Neural progenitor cell (in vitro differentiated cells): ENCODE measurements at regions not wholly inside any gene's neighbourhood (a gene's known extent, or its start where the extent isn't known, plus 50 kb on each side); places are given as distances from the start of the nearest gene placed in this dataset.

Experiments
- DNase-seq: peaks from one replicate; pipeline ENCODE4 v3.0.0-alpha.2; 2016; ENCODE audit warnings: low spot score
- H2AFZ ChIP-seq: fragments of 200-600 bp; sonication (generic); replicated peaks from 2 replicates; pipeline ENCODE4 v1.6.1; 2016; ENCODE audit warnings: antibody characterized with exemption
- H3F3A ChIP-seq: fragments of 200-600 bp; sonication (generic); 2 replicates; pipeline ENCODE4 v1.6.1; 2016; ENCODE audit warnings: antibody characterized with exemption, low read depth
- H3K27ac ChIP-seq: fragments of 200-600 bp; sonication (generic); 2 replicates; pipeline ENCODE4 v1.5.1; 2016; ENCODE audit warnings: mild to moderate bottlenecking
- H3K27me3 ChIP-seq: fragments of 200-600 bp; sonication (generic); 2 replicates; pipeline ENCODE4 v1.6.1; 2016; ENCODE audit warnings: mild to moderate bottlenecking, moderate library complexity
- H3K36me3 ChIP-seq: fragments of 200-600 bp; sonication (generic); 2 replicates; pipeline ENCODE4 v1.5.1; 2016
- H3K4me1 ChIP-seq: fragments of 200-600 bp; sonication (generic); 2 replicates; pipeline ENCODE4 v1.6.1; 2016; ENCODE audit warnings: mixed run types
- H3K4me2 ChIP-seq: fragments of 200-600 bp; sonication (generic); 2 replicates; pipeline ENCODE4 v1.6.1; 2016
- H3K4me3 ChIP-seq: fragments of 200-600 bp; sonication (generic); 2 replicates; pipeline ENCODE4 v1.5.1; 2016
- H3K79me2 ChIP-seq: fragments of 200-600 bp; sonication (generic); 2 replicates; pipeline ENCODE4 v1.6.1; 2016; ENCODE audit warnings: low read depth
- H3K9ac ChIP-seq: fragments of 200-600 bp; sonication (generic); 2 replicates; pipeline ENCODE4 v1.6.1; 2016
- H3K9me3 ChIP-seq: fragments of 200-600 bp; sonication (generic); 2 replicates; pipeline ENCODE4 v1.5.1; 2016; ENCODE audit warnings: low read depth
- H4K20me1 ChIP-seq: fragments of 200-600 bp; sonication (generic); 2 replicates; pipeline ENCODE4 v1.6.1; 2016; ENCODE audit warnings: low read depth
- H3K27ac Mint-ChIP-seq: 3 replicates; pipeline ENCODE4 v1.8.0; 2021; ENCODE audit warnings: mixed read lengths
- H3K27me3 Mint-ChIP-seq: 2 replicates; pipeline ENCODE4 v1.8.0; 2022; ENCODE audit warnings: low read depth, mild to moderate bottlenecking, inconsistent platforms, moderate library complexity, mixed read lengths; ENCODE audit not compliant: insufficient read depth
- H3K36me3 Mint-ChIP-seq: 3 replicates; pipeline ENCODE4 v1.8.0; 2021; ENCODE audit warnings: mixed read lengths
- H3K4me1 Mint-ChIP-seq: 3 replicates; pipeline ENCODE4 v1.8.0; 2021; ENCODE audit warnings: mixed read lengths
- H3K4me3 Mint-ChIP-seq: 3 replicates; pipeline ENCODE4 v1.8.0; 2021; ENCODE audit warnings: mild to moderate bottlenecking, moderate library complexity, mixed read lengths
- H3K9me3 Mint-ChIP-seq: 3 replicates; pipeline ENCODE4 v1.8.0; 2020; ENCODE audit warnings: mixed read lengths
- EZH2 ChIP-seq: fragments of 200-600 bp; sonication (generic); IDR thresholded peaks from 2 replicates; pipeline ENCODE4 v1.6.1; 2017; ENCODE audit warnings: antibody characterized with exemption, mild to moderate bottlenecking, moderate library complexity
- EZH2phosphoT487 ChIP-seq: fragments of 200-600 bp; sonication (generic); IDR thresholded peaks from 2 replicates; pipeline ENCODE4 v1.6.1; 2017; ENCODE audit warnings: antibody characterized with exemption
- TF ChIP-seq, protein P1 (sequence below): fragments of 200-600 bp; sonication (generic); IDR thresholded peaks from 2 replicates; pipeline ENCODE4 v1.5.1; 2017; ENCODE audit warnings: antibody characterized with exemption, mild to moderate bottlenecking

DNA sequence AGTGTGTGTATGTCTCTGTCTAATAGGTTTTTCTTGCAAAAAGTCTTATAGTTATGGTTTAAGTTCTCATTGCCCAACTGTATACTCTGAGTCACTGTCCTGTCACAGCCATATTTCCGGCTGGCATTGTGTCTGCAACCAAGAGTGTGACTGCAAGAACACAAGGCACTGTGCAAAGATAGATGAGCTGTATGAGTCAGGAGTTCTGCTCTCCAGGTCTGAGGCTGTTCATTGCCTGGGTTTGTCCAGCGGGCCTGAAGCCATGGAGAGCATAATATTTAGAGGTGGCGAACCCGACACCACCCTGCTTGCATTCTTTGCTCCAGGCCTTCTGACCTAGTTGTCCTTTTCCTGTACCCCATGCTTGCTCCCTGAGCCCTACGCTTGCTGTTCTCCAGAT, 50.9 kb upstream of the CNIH3 start:
- Histone ChIP-seq H3K27me3 (no peaks in the 10 kb centered on the region), H3K9ac (no peak overlapping the region), H2AFZ (no peak overlapping the region), H3K79me2 (no peaks in the 10 kb centered on the region), H3K4me3 (no peak overlapping the region), H3F3A (no peaks in the 10 kb centered on the region), H3K27ac (no peak overlapping the region), H4K20me1 (no peaks in the 10 kb centered on the region), H3K36me3 (no peaks in the 10 kb centered on the region), H3K4me2 (no peak overlapping the region), H3K4me1 (no peaks in the 10 kb centered on the region), H3K9me3 (no peaks in the 10 kb centered on the region)
- H3K4me1 Mint-ChIP-seq: no peaks in the 10 kb centered on the region
- peaks cover 18% of the 10 kb centered on the region for H3K9me3 Mint-ChIP-seq
- no peaks in the 10 kb centered on the region for H3K36me3 Mint-ChIP-seq
- H3K27me3 Mint-ChIP-seq: peaks cover 3% of the 10 kb centered on the region
- TF ChIP-seq, protein P1, sequence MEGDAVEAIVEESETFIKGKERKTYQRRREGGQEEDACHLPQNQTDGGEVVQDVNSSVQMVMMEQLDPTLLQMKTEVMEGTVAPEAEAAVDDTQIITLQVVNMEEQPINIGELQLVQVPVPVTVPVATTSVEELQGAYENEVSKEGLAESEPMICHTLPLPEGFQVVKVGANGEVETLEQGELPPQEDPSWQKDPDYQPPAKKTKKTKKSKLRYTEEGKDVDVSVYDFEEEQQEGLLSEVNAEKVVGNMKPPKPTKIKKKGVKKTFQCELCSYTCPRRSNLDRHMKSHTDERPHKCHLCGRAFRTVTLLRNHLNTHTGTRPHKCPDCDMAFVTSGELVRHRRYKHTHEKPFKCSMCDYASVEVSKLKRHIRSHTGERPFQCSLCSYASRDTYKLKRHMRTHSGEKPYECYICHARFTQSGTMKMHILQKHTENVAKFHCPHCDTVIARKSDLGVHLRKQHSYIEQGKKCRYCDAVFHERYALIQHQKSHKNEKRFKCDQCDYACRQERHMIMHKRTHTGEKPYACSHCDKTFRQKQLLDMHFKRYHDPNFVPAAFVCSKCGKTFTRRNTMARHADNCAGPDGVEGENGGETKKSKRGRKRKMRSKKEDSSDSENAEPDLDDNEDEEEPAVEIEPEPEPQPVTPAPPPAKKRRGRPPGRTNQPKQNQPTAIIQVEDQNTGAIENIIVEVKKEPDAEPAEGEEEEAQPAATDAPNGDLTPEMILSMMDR: no peak
- TF ChIP-seq EZH2 (no peak), EZH2phosphoT487 (no peak)
- no peak overlapping the region for H3K4me3 Mint-ChIP-seq
- DNase-seq: no peak
- no peak overlapping the region for H3K27ac Mint-ChIP-seq

DNA sequence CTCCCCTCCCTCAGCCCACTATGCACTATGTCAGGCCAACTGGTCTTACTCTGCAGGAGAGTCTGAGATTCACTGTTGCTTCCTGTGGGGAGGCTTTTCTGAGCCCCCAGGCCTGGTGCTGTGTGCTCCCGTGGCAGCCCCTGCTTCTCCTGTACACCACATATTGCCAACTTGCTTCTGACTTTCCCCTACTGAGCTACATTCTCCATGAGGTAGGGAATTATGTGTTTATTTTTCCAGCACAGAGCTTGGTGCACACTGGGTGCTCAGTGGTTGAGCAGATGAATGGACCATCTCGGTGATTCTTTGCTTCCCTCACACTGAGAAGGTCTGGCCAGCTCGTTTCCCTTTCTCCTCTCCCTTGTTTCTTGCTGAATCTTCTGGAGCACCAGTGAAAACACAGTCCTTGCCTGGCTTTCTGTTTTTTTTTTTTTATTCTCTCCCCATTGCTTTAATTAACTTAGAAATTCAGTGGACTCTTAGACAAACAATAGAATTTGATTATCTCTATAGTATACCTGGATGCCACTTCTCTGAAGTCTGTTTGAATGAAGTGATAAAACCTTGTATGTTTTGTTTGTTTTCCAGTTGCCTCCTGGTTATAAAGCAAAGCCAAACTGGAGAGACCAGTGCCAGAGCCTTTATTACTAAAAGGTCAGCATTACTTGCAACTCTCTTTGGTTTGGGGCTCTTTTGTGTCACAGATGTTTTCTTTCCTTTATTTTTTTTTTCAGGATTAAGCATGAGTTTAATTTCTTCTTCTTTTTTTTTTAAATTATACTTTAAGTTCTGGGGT, 50.3 kb upstream of the CNIH3 start:
- H3K4me2 ChIP-seq: no peak overlapping the region
- H3K27ac Mint-ChIP-seq: no peak overlapping the region

More for the DNA sequence above, 50.3 kb upstream of the CNIH3 start:
- H3K4me3 Mint-ChIP-seq: no peak overlapping the region
- H3K4me1 ChIP-seq: no peaks in the 10 kb centered on the region
- H3K9me3 Mint-ChIP-seq: peaks cover 13% of the 10 kb centered on the region
- no peaks in the 10 kb centered on the region for H3K36me3 Mint-ChIP-seq
- H3K36me3 ChIP-seq: no peaks in the 10 kb centered on the region
- H4K20me1 ChIP-seq: no peaks in the 10 kb centered on the region
- H2AFZ ChIP-seq: no peak overlapping the region
- no peak overlapping the region for H3K27ac ChIP-seq
- H3F3A ChIP-seq: no peaks in the 10 kb centered on the region
- H3K79me2 ChIP-seq: no peaks in the 10 kb centered on the region
- TF ChIP-seq EZH2 (no peak), EZH2phosphoT487 (no peak)
- TF ChIP-seq, protein P1: no peak
- no peak for DNase-seq
- H3K9ac ChIP-seq: no peak overlapping the region
- H3K9me3 ChIP-seq: no peaks in the 10 kb centered on the region
- H3K4me1 Mint-ChIP-seq: no peaks in the 10 kb centered on the region
- no peak overlapping the region for H3K4me3 ChIP-seq
- H3K27me3 Mint-ChIP-seq: peaks cover 3% of the 10 kb centered on the region
- no peaks in the 10 kb centered on the region for H3K27me3 ChIP-seq
